Adrenal gland (tissue), 9 donors: ENCODE measurements at regions not wholly inside any gene's neighbourhood (a gene's known extent, or its start where the extent isn't known, plus 50 kb on each side); places are given as distances from the start of the nearest gene placed in this dataset.

ENCODE experiments used
- DNase-seq, 7 donors: peaks; one replicate each; pipeline ENCODE4 v3.0.0-alpha.2; 2019 to 2020
- H3K27ac ChIP-seq, 5 donors: fragments of 200-600 bp; sonication (generic) in 4 of 5; 1 replicate in 3 of 5; 2 replicates in 2 of 5; pipeline versions ENCODE4 v1.5.1 to v1.8.0; 2016 to 2020; ENCODE audit warnings: mild to moderate bottlenecking in 1 of 5
- H3K27me3 ChIP-seq: fragments of 200-600 bp; 2 replicates; pipeline ENCODE4 v1.8.0; 2021
- H3K36me3 ChIP-seq, 2 donors: fragments of 200-600 bp; replicated peaks in 1 of 2; 1 replicate in 1 of 2; 2 replicates in 1 of 2; pipeline versions ENCODE4 v1.5.1 to v1.8.0; 2018 to 2022
- H3K4me1 ChIP-seq, 2 donors: fragments of 200-600 bp; replicated peaks in 1 of 2; 1 replicate in 1 of 2; 2 replicates in 1 of 2; pipeline versions ENCODE4 v1.5.1 to v1.8.0; 2018 to 2021
- H3K4me3 ChIP-seq, 4 donors: fragments of 200-600 bp; sonication (generic) in 3 of 4; one replicate each; pipeline ENCODE4 v1.5.1; 2016 to 2018
- H3K9me3 ChIP-seq, 3 donors: fragments of 200-600 bp; sonication (generic) in 1 of 3; replicated peaks in 1 of 3; 1 replicate in 2 of 3; 2 replicates in 1 of 3; pipeline versions ENCODE4 v1.5.1 to v1.8.0; 2016 to 2021
- CTCF ChIP-seq, 6 experiments: fragments of 450-650 bp in 4 of 6; fragments of 200-600 bp in 2 of 6; sonication (generic) in 1 of 6; IDR thresholded peaks; 1 replicate in 5 of 6; 2 replicates in 1 of 6; pipeline versions ENCODE4 v1.5.1 to v1.8.0; 2016 to 2021; ENCODE audit warnings: antibody characterized with exemption in 6 of 6, mild to moderate bottlenecking in 2 of 6, moderate library complexity in 1 of 6
- POLR2A ChIP-seq, 2 donors: fragments of 450-650 bp; IDR thresholded peaks; one replicate each; pipeline ENCODE4 v1.6.1; 2017; ENCODE audit warnings: antibody characterized with exemption in 2 of 2, mild to moderate bottlenecking in 2 of 2, moderate library complexity in 1 of 2
- WGBS, 4 donors: extraction: QIAGEN DNeasy Blood & Tissue Kit in 2 of 4; methylation state at CpG; one replicate each; pipeline versions ENCODE4 v1.1.5 to v1.1.7; 2013 to 2017; 5-methylcytosine and 5-hydroxymethylcytosine counted together
- intact Hi-C, 2 donors: fragments of 100-400 bp; cut with DNase I; formaldehyde crosslinking; loops; one replicate each; pipeline versions ENCODE4 v1.14.1 to v1.15.0; 2022 to 2023
- donor health status: healthy with polysubstance abuse.
- donor health status: Bipolar disorder and iron deficiency.
- donor health status: DM: yes; HTN: yes; CAD: no.
- donor health status: DM: no; HTN: no; CAD: no.
- donor health status: DM: no; HTN: no; CAD: no.

GRCh38 chr5:124210111-124210910 lies 536.1 kb downstream of the ZNF608 start:
- Histone ChIP-seq H3K27ac (no peak overlapping the region), H3K4me3 (no peak overlapping the region), H3K4me1 (no peaks in the 10 kb centered on the region), H3K36me3 (no peaks in the 10 kb centered on the region), H3K27me3 (no peaks in the 10 kb centered on the region), H3K9me3 (no peaks in the 10 kb centered on the region)
- 76 to 89% (median 85%) methylated on average over 2 of the region's 2 CpGs for WGBS, 4 donors
- intact Hi-C loops: no loop called here
- DNase-seq: no peak
- no peak for TF ChIP-seq POLR2A (IDR thresholded peaks at IDR 0.05)
- TF ChIP-seq CTCF (IDR thresholded peaks at IDR 0.05): no peak

GRCh38 chr5:124207118-124207517 lies 539.3 kb downstream of the ZNF608 start:
- TF ChIP-seq POLR2A (IDR thresholded peaks at IDR 0.05) (no peak), CTCF (IDR thresholded peaks at IDR 0.05) (no peak)
- H3K4me3 ChIP-seq: no peak overlapping the region
- no peak overlapping the region for H3K27ac ChIP-seq
- H3K4me1 ChIP-seq: no peaks in the 10 kb centered on the region
- intact Hi-C loops: no loop called here
- no peaks in the 10 kb centered on the region for H3K27me3 ChIP-seq
- no peaks in the 10 kb centered on the region for H3K36me3 ChIP-seq
- no peaks in the 10 kb centered on the region for H3K9me3 ChIP-seq
- 86 to 89% (median 87%) methylated on average over 3 of the region's 3 CpGs for WGBS, 4 donors
- no peak for DNase-seq

GRCh38 chr5:124206540-124206939 lies 539.9 kb downstream of the ZNF608 start:
- no peak for TF ChIP-seq CTCF (IDR thresholded peaks at IDR 0.05)
- no peak for TF ChIP-seq POLR2A (IDR thresholded peaks at IDR 0.05)
- Histone ChIP-seq H3K4me1 (no peaks in the 10 kb centered on the region), H3K27me3 (no peaks in the 10 kb centered on the region), H3K4me3 (no peak overlapping the region), H3K9me3 (no peaks in the 10 kb centered on the region), H3K36me3 (no peaks in the 10 kb centered on the region), H3K27ac (no peak overlapping the region)
- no peak for DNase-seq
- intact Hi-C loops: no loop called here
- WGBS, 4 donors: 66 to 90% (median 82%) methylated on average over 2 of the region's 2 CpGs

GRCh38 chr5:124203303-124203702 lies 543.1 kb downstream of the ZNF608 start:
- intact Hi-C loops: no loop called here
- 98 to 100% (median 98%) methylated on average over 4 of the region's 4 CpGs; no CpG with 5 or more reads in 1 of the 4 donors for WGBS, 4 donors
- no peak for DNase-seq
- Histone ChIP-seq H3K27me3 (no peaks in the 10 kb centered on the region), H3K27ac (no peak overlapping the region), H3K36me3 (no peaks in the 10 kb centered on the region), H3K9me3 (no peaks in the 10 kb centered on the region), H3K4me1 (peaks cover 3 to 16% of the 10 kb centered on the region in 2 donors), H3K4me3 (no peak overlapping the region)
- TF ChIP-seq POLR2A (IDR thresholded peaks at IDR 0.05) (no peak), CTCF (IDR thresholded peaks at IDR 0.05) (no peak)
